HG03159 (cell line): ENCODE measurements at regions not wholly inside any gene's neighbourhood (a gene's known extent, or its start where the extent isn't known, plus 50 kb on each side); places are given as distances from the start of the nearest gene placed in this dataset.

Experiments
- ATAC-seq: cut with Tn5 transposase; IDR thresholded peaks from one replicate; pipeline ENCODE4 v1.9.1; 2021; ENCODE audit warnings: mild to moderate bottlenecking, moderate library complexity; ENCODE audit not compliant: unreplicated experiment

DNA sequence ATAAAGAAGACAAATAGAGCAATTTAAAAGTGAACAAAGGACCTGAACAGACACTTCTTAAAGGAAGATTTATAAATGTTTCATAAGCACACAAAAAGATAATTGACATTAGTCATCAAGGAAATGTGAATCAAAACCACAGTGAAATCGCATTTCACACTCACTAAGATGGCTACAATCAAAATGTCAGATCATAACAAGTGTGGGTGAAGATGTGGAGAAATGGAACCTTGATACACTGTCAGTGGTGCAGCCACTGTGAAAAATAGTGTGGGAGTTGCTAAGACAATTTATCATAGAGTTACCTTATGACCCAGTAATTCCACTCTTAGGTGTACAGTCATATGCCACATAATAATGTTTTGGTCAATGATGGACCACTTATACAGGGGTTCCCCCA lies 54.5 kb upstream of the HTR4 start:
- ATAC-seq = no peak

DNA sequence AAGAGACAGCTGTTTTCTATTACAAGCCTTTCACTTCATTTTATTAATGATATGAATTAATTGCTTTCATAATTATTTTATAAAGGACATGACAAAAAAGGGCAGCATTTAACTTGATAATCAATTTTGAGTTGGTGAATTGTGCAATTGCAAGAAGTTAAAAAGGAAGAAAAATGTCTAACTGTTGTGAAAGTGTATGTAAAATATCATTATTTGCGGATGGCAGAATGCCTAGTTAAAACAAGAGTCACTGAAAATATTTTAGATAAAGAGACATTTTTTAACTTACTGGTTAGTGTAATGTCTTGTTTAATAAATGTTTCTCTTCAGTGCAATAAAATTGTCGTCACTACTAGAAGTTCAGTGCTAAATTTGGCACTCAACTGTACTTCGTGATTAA lies 57.6 kb upstream of the HTR4 start:
- ATAC-seq = no peak

DNA sequence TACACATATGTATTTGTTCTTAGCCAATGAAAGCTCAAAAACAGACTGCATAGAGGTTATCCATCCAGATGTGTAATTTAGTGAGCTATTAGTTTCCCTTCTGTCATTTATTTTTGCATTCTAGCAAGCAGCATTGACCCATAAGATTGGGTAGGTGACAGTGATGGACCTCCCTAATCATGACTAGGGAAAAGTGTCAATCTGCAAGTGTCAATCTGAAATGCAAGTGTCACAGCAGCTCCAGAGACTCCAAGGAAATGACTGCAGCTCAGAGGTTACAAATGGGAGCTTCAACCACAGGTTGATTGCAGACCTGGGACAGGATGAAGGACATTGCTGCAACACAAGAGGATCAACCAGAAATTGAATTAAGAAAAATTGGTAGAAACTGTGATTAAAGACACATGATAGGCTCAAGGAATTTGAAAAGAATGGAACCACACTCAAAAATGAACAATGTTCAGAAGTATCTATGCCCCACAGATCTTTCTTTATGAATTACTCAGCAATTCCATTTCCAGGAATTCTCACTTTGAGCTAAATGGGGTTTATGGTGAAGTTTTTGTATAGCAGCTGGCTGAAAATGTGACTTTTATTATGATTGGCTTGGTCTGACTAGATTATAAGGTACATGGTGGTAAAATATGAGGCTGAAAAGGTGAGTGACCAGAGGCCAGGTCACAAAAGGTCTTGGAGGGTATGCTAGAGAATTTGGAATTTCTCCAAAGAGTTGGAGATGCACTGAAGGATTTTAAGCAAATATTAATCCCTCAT lies 59.6 kb upstream of the HTR4 start:
- no peak for ATAC-seq

DNA sequence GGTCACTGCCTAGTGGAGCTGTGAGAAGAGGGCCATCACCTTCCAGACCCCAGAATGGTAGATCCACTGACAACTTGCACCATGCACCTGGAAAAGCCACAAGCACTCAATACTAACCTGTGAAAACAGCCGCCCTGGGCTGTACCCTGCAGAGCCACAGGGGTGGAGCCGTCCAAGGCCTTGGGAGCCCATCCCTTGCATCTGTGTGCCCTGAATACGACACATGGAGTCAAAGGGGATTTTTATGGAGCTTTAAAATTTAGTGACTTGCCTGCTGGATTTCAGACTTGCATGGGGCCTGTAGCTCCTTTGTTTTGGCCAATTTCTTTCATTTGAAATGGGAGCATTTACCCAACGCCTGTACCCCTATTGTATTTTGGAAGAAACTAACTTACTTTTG lies 62.4 kb upstream of the HTR4 start:
- ATAC-seq = no peak

DNA sequence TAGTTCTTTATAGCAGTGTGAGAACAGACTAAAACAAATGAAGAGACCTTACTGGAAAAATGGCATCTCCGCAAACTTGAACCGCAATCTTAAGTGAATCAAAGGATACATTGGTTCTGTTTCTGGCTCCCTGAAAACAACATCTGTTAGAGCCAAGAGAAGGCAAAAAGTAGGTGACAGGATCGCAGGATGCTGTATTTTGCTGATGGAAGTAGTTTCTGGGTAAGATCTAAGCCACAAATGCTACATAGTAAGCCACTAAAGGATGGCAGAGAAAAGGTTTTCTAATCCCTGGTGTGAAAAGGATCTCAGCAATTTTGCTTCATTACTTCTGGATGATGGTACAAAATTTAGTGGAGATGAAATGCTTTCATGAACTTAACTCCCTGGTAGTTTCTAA lies 63.3 kb upstream of the HTR4 start:
- ATAC-seq = no peak

DNA sequence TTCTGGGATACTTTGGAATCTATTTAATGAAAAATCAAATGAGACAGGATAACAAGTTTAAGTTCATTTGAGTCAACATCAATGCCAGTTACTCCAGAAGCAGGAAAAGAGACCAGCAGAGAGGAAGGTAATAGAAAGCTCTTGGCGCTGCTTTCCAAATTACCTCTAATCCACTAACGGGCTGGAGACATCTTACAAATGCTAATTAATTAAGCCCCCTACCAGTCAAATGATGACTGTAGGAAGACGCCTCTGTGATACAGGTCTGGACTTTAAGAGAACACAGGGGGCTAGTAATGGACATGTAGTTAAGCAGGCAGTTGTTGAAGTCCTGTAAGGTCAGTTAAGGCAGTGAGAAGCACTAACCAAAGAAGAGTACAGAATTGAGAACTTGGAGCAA lies 65.3 kb upstream of the HTR4 start:
- ATAC-seq = no peak

DNA sequence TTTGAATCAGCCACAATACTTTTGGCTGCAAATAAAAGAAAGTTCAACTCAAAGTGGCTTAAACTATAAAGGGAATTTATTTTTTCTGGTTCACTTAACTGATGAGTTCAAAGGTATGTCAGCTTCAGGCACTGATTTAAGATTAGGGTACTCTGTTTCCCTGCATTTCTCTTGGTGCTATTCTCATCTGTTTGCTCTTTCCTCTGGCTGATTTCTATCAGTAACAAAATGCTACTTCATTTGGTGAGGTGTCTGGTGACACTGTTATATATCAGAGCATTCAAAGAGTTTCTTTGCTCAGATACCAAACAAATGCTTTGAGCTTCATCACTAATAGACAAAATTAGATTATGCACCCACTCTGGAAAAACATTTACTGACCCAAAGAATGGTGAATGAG lies 65.9 kb upstream of the HTR4 start:
- no peak for ATAC-seq

DNA sequence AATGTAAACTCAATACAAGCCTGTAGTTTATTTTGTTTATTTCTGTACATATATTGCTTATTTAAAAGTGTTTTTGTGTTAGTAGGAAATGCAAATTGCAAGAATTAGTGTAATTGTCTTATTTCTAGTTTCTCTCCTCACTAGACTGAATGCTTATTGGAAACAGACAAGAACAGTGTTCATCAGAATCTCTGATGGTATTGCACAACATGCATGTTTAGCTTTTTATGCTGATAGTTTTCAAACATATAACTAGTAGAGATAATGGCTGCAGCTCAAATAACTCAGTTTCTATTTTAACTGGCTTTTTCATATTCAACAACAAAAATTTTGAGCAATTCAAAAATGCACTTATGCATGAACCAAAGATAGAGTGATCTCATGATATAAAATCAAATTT lies 68.8 kb upstream of the HTR4 start:
- ATAC-seq = no peak

DNA sequence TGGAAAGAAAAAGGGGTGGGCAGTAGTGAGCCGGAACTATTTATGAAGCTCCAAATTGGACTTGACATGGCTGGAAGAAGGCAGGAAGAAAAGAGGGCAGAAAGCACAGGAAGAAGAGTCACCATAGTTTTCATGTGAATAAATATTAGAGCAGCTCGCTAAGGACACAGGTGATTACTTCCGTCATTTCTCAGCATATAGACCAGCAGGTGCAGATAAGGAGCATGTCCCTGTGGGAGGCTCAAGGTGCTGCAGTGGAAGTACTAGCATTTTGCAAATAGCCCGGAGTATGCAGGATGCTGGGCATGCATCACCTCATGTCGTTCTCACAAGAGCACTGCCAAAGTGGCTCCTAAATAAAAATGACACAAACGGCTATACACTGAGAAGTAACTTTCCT lies 71.3 kb upstream of the HTR4 start:
- ATAC-seq = no peak

DNA sequence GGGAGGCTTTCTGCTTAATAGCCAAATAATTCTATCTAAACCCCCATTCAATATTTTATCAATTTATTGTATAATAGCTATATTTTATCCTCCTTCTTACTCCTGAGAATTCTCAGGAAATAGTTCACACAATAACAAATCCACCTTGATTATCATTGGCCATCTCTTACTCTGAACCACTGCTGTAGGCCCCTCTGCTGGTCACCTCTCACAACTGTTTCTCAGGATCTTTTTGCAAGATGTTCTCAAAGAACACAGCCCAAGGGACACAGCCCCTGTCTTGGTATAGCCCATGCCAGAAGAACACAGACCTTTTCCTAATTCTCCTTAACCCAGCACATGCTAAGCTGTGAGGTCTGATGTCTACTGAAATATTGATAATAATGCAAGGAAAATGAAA lies 74.9 kb upstream of the HTR4 start:
- no peak for ATAC-seq

DNA sequence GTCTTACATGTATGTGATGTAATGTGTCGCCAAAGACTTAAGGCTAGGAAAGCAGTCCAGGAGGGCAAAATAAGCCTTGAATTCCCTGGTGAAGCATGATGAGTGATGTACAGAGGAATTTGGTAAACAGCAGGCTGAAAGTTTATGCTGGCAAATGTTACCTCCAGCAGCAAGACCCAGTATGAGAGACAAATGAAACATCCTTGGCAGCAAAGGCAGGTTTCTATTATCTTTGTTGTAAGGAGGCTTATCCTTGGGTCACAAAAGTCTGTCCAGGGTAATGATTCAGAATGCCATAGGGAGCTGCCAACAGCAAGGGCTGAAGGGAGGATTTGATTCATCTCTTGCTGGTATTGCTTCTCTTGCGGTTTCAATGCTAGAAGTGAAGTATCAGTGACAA lies 75.9 kb upstream of the HTR4 start:
- no peak for ATAC-seq

DNA sequence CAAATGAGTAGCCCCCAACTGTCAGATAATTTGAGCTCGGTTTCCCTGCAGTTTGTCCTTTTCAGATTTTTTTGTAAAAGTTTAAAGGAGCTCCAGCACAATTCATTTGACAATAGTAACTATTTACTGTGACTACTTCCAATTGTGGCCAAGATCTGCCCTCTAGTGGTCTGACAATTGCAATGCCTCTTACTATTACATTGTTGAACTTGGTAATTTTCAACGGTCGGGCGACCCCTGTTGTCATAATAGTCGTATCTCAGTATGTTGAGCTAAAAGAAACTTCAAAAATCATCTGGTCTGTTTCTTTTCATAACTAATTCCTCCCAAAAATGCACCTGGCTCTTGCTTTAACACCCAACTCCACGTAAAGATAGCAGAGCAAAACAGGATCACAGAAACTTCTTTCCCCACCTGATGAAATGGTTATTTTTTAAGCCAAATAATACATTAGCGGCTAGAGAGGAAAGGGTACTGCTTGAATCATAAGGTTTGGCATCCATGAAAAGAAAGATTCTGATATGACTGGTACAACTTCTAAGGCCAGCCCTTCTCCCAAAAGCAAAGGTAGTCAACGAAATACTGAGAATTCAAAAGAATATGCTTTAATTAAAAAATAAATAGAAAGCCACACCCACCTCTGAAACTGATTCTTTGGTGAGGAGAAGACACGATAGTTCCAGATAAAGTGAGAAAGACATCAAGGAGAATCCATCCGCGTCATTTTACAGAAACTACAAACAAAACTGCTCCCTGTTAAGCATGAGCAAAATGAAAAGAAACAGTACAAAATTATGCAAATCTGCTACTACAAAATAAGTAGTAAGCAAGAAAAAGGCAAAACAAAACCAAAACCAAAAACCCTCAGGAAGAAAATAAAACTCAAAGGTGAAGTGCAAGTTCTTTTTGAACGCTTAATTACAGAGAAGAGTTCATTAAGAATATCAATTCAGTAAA lies 76.9 kb upstream of the HTR4 start:
- peak; percentile 93 for ATAC-seq

DNA sequence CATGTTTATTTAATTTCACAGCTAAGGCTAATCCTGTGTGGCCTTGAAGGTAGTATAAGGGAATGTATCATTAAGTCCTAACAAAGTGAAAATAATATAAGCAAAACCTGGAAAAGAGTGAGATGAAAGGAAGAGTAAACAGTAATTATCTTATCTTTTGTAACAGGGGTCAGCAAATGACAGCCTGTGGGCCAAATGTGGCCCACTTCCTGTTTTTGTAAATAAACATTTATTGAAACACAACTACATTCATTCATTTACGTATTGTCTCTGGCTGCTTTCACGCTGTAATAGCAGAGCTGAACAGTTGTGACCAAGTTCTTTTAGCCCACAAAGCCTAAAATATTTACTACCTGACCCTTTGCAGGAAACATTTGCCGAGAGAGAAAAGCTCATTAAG lies 78.4 kb upstream of the HTR4 start:
- ATAC-seq = no peak

DNA sequence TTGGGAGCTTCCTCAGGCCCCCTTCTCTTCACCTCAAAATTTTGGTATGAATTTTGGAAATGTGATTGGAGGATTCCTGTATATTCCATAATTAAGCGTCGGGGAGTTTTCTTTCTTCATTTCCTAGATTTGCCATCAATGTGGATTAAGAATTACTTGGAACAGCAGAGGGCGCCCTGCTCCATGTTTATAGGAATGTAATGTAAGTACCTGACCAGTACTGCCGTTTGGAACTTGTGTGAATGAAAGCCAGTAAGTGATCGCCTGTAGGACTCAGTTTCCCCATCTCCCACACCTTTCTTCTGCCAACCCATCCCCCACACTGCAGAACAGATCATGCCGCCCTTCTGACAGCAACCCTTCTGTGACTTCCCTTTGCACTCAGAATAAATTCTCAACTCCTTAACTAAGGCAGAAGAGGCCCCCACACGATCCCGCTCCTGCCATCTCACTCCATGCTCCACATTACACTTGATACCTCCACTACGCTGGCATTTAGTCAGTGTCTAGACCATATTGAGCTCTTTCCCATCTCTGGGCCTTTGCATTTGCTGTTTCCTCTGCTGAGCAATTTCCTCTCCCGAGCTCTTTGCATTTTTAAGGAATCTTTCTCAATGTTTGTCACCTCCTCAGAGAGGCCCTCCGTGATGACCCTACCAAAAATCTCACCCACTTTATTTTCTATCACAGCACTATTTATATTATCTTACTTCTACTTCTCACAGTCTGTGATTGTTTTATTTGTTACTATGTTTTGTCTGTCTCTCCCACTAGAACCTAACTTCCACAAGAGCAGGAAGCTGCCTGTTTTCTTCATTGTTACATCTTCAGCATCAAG lies 79.5 kb upstream of the HTR4 start:
- ATAC-seq = peak; percentile 33

DNA sequence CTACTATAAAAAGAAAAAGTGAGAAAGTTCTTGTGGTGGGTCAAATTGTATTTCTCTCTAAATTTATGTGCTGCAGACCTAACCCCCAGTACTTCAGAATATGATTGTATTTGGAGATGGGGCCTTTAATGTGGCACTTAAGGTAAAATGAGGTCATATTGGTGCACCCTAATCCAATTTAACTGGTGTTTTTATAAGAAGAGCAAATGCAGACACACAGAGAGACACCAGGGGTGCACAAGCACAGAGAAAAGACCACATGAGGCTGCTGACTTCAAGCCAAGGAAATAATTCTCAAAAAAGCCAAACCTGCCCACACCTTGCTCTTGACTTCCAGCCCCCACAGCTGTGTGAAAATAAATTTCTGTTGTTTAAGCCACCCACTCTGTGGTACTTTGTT lies 80.2 kb upstream of the HTR4 start:
- no peak for ATAC-seq

DNA sequence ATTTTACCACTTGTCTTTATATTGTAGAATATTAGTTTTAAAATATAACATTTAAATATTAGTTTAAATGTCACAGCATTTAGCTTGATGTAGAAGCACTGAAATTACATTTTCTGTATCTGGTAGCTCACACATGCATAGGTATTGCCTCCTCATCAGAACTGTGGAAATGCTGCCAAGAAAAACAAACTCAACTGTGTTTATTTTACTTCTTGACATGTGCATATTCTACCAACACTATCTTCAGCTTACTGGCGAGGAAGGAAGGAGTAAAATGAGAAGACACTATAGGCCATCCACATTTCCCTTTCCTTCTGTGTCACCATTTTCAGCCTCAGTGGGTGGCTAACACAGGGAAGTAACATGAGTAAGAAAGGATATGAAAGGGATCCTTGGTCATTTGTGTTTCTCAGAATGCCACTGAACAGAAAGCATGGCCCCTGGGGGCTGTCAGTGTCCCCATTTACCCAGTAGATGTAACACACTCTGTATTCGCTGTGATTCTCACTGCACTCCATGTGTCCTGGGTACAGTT lies 81.0 kb upstream of the HTR4 start:
- no peak for ATAC-seq

DNA sequence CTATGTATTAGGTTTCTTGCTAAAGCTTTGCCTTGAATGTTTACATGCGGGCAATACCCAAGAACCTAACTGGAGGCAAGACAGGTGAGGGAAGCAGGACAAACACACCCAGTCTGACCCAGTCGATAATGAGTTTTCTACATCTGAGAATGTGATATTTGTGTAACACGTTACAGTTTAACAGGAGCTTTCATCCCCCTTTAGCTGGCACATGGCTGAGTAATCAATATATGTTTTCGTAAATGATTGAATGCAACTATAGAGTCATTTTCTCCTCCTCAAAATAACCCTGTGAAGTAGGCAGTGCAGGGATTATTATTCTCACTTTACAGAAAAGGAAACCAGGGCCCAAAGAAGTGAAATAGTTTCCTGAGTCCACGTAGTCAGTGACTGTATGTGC lies 84.7 kb upstream of the HTR4 start:
- no peak for ATAC-seq

DNA sequence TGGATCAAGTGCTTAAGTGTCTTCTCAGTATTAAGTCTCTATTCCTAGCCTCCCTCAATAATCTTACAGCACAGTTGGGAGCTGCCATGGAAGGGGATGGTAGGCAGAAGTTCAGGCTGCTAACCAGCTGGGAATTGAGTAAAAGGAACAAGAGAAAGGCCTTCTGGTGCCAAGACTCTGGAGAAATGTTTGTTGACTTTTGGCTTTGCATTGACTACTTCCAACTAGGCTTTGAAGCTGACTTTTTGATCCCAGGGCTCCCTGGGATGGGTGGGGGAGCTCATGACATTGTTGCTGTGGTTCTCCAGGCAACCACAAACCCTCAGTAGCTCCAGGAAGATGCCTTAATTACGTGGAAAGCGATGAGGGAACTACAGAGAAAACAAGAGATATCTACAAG lies 85.2 kb upstream of the HTR4 start:
- ATAC-seq = no peak

DNA sequence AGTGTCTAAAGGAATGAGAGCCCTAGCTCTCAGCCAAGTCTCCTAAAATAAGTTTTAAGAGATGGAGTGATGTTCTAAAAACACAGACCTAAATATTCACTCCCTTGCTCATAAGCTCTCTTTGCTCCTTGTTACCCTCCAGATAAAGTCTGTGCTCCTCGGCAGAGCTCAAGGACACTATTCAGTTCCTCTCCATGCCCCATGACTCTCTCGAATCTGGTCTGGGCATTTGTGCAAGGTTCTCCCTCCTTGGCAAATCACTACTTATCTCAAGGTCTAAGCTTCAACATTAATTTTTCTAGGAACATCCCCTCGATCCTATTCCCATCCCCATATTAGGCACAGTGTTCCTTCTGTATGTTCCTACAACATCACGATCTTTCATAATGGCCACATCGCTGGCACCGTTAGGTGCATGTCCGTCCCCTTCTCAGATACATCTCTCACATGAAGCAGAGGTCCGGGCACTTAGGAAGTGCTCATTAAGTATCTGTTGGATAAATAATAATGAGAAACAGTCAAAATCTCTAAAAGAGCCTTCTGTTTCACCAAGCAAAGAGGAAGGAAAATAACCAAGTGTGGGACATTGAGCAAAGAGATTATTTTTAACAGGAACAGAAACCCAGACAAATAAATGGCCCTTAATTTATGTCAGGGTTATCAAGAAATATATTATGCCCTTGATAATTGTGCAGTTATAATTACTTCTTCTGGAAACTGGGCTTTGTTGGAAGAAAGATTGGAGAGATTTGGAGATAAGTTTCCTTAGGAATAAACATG lies 85.9 kb upstream of the HTR4 start:
- ATAC-seq = no peak

DNA sequence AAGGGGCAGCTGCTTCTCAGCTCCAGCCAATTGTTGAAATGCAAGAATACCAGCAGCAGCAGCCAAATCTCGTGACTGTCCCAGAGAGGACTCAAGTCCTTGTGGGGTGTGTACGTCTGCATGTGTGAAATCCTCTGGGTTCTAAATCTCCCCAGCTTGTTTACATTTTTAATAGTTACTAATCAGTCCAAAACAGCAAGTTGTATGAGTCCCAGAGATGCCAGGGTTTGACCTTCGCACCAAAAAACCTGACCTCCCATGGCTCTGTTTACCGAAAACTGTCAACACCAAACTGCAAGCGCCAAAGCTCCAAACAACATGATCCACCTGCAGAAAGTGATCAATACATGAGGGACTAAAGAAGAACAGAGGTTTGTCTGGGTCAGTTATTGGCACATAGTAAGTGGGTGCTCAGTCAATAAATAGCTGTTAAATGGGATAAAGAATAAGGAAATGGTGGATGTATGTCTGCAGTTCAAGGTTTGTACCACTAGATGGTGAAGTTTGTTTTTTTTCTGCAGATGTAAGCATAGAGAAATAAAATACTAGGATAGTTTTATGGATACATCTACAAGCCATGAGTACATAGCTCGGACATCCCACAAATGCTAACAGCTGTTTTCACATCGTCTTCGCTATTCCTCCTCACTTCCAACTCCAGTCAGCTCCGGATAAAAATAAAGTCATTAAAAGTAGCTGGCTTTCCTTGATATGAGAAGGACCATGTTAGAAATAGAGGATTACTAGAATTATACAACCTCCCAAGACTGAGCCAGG lies 85.3 kb upstream of the ADRB2 start:
- no peak for ATAC-seq
